Left ventricle myocardium inferior (tissue), 1 donor: ENCODE measurements at regions not wholly inside any gene's neighbourhood (a gene's known extent, or its start where the extent isn't known, plus 50 kb on each side); places are given as distances from the start of the nearest gene placed in this dataset.

Experiments used
- DNase-seq: peaks from one replicate; pipeline ENCODE4 v3.0.0-alpha.2; 2020
- H3K27ac ChIP-seq: fragments of 200-600 bp; replicated peaks from 2 replicates; pipeline ENCODE4 v1.8.0; 2021
- H3K27me3 ChIP-seq: fragments of 200-600 bp; 2 replicates; pipeline ENCODE4 v1.8.0; 2021; ENCODE audit warnings: low read depth
- H3K36me3 ChIP-seq: fragments of 200-600 bp; 2 replicates; pipeline ENCODE4 v1.8.0; 2021
- H3K4me1 ChIP-seq: fragments of 200-600 bp; 2 replicates; pipeline ENCODE4 v1.8.0; 2021
- H3K4me3 ChIP-seq: fragments of 200-600 bp; 2 replicates; pipeline ENCODE4 v1.8.0; 2021; ENCODE audit warnings: mild to moderate bottlenecking, moderate library complexity
- H3K9me3 ChIP-seq: fragments of 200-600 bp; replicated peaks from 2 replicates; pipeline ENCODE4 v1.8.0; 2021
- intact Hi-C: fragments of 100-400 bp; cut with micrococcal nuclease; formaldehyde crosslinking; loops from one replicate; pipeline ENCODE4 v1.11.0; 2022
- TF ChIP-seq, protein P1 (sequence below): fragments of 200-600 bp; IDR thresholded peaks from 2 replicates; pipeline ENCODE4 v1.8.0; 2021; ENCODE audit warnings: antibody characterized with exemption, mild to moderate bottlenecking, borderline replicate concordance
- donor health status: DM: no; HTN: yes; CAD: no; lungs with severe emphysema.

DNA sequence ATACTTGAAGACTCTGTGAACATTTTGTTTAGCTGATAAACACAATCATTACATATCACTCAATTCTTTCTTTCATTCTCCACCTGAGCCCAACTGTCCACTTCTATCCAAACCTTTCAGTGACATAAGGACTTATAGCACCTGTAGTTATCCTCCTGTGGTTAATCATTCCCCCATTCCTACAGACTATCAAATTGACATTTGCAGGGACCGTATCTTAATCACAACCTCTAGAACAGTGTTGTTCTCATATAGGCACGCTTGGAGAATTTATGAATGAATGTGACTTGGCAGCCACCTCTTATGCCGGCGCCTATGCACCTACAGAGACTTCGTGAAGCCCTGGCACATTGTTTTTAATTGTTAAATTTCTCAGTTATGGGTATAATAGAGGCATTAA, 83.9 kb upstream of the CXADR start:
- TF ChIP-seq, protein P1, sequence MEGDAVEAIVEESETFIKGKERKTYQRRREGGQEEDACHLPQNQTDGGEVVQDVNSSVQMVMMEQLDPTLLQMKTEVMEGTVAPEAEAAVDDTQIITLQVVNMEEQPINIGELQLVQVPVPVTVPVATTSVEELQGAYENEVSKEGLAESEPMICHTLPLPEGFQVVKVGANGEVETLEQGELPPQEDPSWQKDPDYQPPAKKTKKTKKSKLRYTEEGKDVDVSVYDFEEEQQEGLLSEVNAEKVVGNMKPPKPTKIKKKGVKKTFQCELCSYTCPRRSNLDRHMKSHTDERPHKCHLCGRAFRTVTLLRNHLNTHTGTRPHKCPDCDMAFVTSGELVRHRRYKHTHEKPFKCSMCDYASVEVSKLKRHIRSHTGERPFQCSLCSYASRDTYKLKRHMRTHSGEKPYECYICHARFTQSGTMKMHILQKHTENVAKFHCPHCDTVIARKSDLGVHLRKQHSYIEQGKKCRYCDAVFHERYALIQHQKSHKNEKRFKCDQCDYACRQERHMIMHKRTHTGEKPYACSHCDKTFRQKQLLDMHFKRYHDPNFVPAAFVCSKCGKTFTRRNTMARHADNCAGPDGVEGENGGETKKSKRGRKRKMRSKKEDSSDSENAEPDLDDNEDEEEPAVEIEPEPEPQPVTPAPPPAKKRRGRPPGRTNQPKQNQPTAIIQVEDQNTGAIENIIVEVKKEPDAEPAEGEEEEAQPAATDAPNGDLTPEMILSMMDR = no peak
- Histone ChIP-seq H3K4me1 (no peaks in the 10 kb centered on the region), H3K27me3 (no peaks in the 10 kb centered on the region), H3K36me3 (no peaks in the 10 kb centered on the region), H3K27ac (no peak overlapping the region), H3K4me3 (no peak overlapping the region), H3K9me3 (no peaks in the 10 kb centered on the region)
- DNase-seq = no peak
- intact Hi-C loops = no loop called here

- no peaks in the 10 kb centered on the region for H3K27me3 ChIP-seq
- intact Hi-C loops = no loop called here
- no peaks in the 10 kb centered on the region for H3K36me3 ChIP-seq
- H3K4me1 ChIP-seq = no peaks in the 10 kb centered on the region
- H3K27ac ChIP-seq = no peak overlapping the region
- no peak for DNase-seq
- TF ChIP-seq, protein P1 = no peak
- no peaks in the 10 kb centered on the region for H3K9me3 ChIP-seq
- no peak overlapping the region for H3K4me3 ChIP-seq
Measured at GRCh38 chr21:17429936-17430335, 82.9 kb upstream of the CXADR start.

DNA sequence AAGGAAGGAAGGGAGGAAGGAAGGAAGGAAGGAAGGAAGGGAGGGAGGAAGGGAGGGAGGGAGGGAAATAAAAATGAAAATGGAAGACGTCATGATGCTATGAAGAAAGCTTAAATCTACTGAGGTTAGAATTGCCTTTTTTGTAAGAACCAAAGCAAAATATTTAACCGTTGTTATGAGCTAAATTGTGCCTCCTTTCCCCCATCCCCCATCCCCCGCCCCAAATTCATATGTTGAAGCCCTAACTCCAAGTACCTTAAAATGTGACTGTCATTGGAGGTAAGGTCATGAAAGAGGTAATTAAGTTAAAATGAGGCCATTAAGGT, 80.1 kb upstream of the CXADR start:
- TF ChIP-seq, protein P1 = no peak
- Histone ChIP-seq H3K27me3 (no peaks in the 10 kb centered on the region), H3K27ac (no peak overlapping the region), H3K4me3 (no peak overlapping the region), H3K36me3 (no peaks in the 10 kb centered on the region), H3K9me3 (no peaks in the 10 kb centered on the region), H3K4me1 (peaks cover 9% of the 10 kb centered on the region)
- no peak for DNase-seq
- intact Hi-C loops = no loop called here

GRCh38 chr21:17433730-17434129, 79.1 kb upstream of the CXADR start:
- Histone ChIP-seq H3K9me3 (no peaks in the 10 kb centered on the region), H3K4me3 (no peak overlapping the region), H3K4me1 (peaks cover 9% of the 10 kb centered on the region), H3K27me3 (no peaks in the 10 kb centered on the region), H3K27ac (no peak overlapping the region), H3K36me3 (no peaks in the 10 kb centered on the region)
- TF ChIP-seq, protein P1 = no peak
- no peak for DNase-seq
- intact Hi-C loops = no loop called here

GRCh38 chr21:17435565-17436543, 77.0 kb upstream of the CXADR start:
- intact Hi-C loops = no loop called here
- H3K4me1 ChIP-seq = peaks cover 9% of the 10 kb centered on the region

More at GRCh38 chr21:17435565-17436543, 77.0 kb upstream of the CXADR start:
- Histone ChIP-seq H3K27ac (peak overlapping the region; percentile 15), H3K36me3 (no peaks in the 10 kb centered on the region), H3K4me3 (no peak overlapping the region), H3K27me3 (peaks cover 3% of the 10 kb centered on the region), H3K9me3 (no peaks in the 10 kb centered on the region)
- TF ChIP-seq, protein P1 = no peak
- no peak for DNase-seq
